PC-9 (cell line): ENCODE measurements at regions not wholly inside any gene's neighbourhood (a gene's known extent, or its start where the extent isn't known, plus 50 kb on each side); places are given as distances from the start of the nearest gene placed in this dataset.

ENCODE experiments used
- EZH2 ChIP-seq: fragments of 200-600 bp; sonication (generic); IDR thresholded peaks from 2 replicates; pipeline ENCODE4 v1.8.0; 2017; ENCODE audit warnings: antibody characterized with exemption, low read depth
- TF ChIP-seq, protein P1 (sequence below): fragments of 200-600 bp; sonication (generic); conservative IDR thresholded peaks from 2 replicates; pipeline ENCODE4 v1.6.1; 2017; ENCODE audit warnings: mixed run types, antibody characterized with exemption, mild to moderate bottlenecking, moderate library complexity

DNA sequence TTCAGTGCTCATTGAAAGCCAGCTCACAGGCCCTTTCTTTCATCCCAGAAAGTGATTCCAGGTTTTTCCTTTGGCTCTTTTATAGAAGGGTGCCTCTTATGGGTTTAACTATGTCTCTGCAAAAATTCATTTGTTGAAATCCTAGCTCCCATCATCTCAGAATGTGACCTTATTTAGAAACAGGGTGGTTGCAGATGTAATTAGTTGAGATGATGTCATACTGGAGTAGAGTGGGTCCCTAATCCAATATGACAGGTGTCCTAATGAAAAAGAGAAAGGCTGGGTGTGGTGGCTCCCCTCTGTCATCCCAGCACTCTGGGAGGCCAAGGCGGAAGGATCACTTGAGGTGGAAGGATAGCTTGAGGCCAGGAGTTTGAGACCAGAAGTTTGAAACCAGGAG is 64.2 kb upstream of the FAM20A start:
- TF ChIP-seq, protein P1, sequence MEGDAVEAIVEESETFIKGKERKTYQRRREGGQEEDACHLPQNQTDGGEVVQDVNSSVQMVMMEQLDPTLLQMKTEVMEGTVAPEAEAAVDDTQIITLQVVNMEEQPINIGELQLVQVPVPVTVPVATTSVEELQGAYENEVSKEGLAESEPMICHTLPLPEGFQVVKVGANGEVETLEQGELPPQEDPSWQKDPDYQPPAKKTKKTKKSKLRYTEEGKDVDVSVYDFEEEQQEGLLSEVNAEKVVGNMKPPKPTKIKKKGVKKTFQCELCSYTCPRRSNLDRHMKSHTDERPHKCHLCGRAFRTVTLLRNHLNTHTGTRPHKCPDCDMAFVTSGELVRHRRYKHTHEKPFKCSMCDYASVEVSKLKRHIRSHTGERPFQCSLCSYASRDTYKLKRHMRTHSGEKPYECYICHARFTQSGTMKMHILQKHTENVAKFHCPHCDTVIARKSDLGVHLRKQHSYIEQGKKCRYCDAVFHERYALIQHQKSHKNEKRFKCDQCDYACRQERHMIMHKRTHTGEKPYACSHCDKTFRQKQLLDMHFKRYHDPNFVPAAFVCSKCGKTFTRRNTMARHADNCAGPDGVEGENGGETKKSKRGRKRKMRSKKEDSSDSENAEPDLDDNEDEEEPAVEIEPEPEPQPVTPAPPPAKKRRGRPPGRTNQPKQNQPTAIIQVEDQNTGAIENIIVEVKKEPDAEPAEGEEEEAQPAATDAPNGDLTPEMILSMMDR = no peak
- no peak for TF ChIP-seq EZH2
